Stimulated activated effector memory CD8-positive, alpha-beta T cell treated with anti-CD3 and anti-CD28 coated beads, Interleukin-12 subunit alpha, Interleukin-12 subunit beta, amount 100 ng/mL, for 72 hours (primary cell): ENCODE measurements at regions not wholly inside any gene's neighbourhood (a gene's known extent, or its start where the extent isn't known, plus 50 kb on each side); places are given as distances from the start of the nearest gene placed in this dataset.
"Not testable (repeated sequence)": the region's sequence is repeated elsewhere in the genome, so short reads cannot be mapped to it uniquely, and the experiment has no call there.

Source experiments
- ATAC-seq: fragments of 150-1000 bp; cut with Tn5 transposase; 2 replicates; pipeline ENCODE4 v1.10.0; 2021
- DNase-seq, 2 donors: peaks; one replicate each; pipeline ENCODE4 v3.0.0; 2021 to 2022; ENCODE audit warnings: low spot score in 2 of 2
- H3K27ac Mint-ChIP-seq: one replicate; pipeline ENCODE4 v1.8.0; 2022; ENCODE audit warnings: mild to moderate bottlenecking, mixed read lengths
- H3K36me3 Mint-ChIP-seq: one replicate; pipeline ENCODE4 v1.8.0; 2022; ENCODE audit warnings: mild to moderate bottlenecking, mixed read lengths
- H3K4me1 Mint-ChIP-seq: one replicate; pipeline ENCODE4 v1.8.0; 2022; ENCODE audit warnings: mixed read lengths
- H3K4me3 Mint-ChIP-seq: one replicate; pipeline ENCODE4 v1.8.0; 2022; ENCODE audit warnings: mild to moderate bottlenecking, mixed read lengths
- H3K9me3 Mint-ChIP-seq: one replicate; pipeline ENCODE4 v1.8.0; 2022; ENCODE audit warnings: mixed read lengths

DNA sequence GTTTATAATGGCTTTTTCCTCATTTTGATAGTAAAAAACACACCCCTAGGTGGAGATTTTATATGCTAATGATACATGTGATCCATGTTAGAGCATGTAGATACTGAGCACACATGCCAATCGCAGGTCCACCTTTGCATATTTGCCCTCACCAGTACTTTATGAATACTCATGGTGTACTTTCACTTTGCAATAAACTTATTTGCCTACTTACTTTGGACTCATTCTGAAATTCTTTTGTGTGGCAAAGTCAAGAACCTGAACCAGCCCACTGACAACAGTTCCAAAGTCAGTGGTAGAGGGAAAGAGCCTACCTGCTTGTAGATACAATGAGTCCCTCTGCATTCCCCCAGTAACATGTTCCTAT is 58.5 kb upstream of the DHRS4 start:
- no peak for ATAC-seq
- Mint-ChIP-seq H3K4me3 (no peak overlapping the region), H3K4me1 (peaks cover 4% of the 10 kb centered on the region), H3K36me3 (no peaks in the 10 kb centered on the region), H3K9me3 (no peaks in the 10 kb centered on the region), H3K27ac (no peak overlapping the region)
- no peak for DNase-seq

DNA sequence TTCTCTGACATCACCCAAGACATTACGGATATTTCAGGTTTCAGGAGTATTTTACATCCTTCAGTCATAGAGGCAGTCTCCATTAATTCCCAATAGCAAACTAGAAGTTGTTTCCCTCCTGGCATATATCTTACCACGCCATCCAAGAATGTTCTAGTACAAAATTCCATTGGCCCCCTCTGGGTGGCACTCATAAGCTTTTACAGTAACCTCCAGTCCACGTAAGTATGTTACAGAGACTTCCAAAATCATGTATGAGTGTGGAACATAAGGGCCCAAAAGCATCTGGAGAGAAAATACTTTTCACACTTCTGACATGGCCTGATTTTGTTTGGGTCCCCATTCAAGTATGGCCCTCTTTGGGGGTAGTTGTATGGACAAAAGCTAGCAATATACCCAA is 58.1 kb upstream of the DHRS4 start:
- no peaks in the 10 kb centered on the region for H3K9me3 Mint-ChIP-seq
- H3K27ac Mint-ChIP-seq, result no peak overlapping the region
- no peaks in the 10 kb centered on the region for H3K36me3 Mint-ChIP-seq
- no peak overlapping the region for H3K4me3 Mint-ChIP-seq
- peaks cover 4% of the 10 kb centered on the region for H3K4me1 Mint-ChIP-seq
- ATAC-seq, result no peak
- DNase-seq, result no peak

GRCh38 chr14:23896609-23897153 is 56.9 kb upstream of the DHRS4 start:
- Mint-ChIP-seq H3K4me1 (peaks cover 4% of the 10 kb centered on the region), H3K4me3 (no peak overlapping the region), H3K36me3 (no peaks in the 10 kb centered on the region), H3K9me3 (no peaks in the 10 kb centered on the region), H3K27ac (no peak overlapping the region)
- ATAC-seq, result no peak
- no peak for DNase-seq

DNA sequence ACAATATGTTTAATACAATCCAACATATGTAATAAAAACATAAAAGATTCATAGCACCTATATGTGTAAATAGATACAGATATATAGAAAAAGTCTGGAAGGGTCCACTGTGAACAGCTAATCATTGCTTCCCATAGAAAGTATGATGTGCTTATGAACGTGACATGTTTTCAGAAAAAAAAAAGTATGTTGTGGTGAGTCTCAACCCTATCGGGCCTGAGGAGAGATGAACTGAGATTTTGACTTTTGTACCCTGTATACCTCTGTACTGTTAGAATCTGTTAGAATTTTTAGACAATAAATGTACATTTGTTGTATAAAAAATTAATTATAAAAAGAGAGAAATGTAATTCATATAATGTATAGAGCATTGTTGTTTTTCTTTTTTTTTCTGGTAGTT is 56.3 kb upstream of the DHRS4 start:
- ATAC-seq, DNase-seq, H3K4me3 Mint-ChIP-seq, H3K36me3 Mint-ChIP-seq, H3K9me3 Mint-ChIP-seq, H3K27ac Mint-ChIP-seq, H3K4me1 Mint-ChIP-seq: not testable (repeated sequence)

GRCh38 chr14:23898359-23898758 is 55.2 kb upstream of the DHRS4 start:
- not testable (repeated sequence) for H3K4me1 Mint-ChIP-seq, H3K9me3 Mint-ChIP-seq, DNase-seq, H3K27ac Mint-ChIP-seq, H3K36me3 Mint-ChIP-seq, ATAC-seq, H3K4me3 Mint-ChIP-seq

- Mint-ChIP-seq H3K4me1 (no peaks in the 10 kb centered on the region), H3K9me3 (no peaks in the 10 kb centered on the region), H3K27ac (no peak overlapping the region), H3K36me3 (no peaks in the 10 kb centered on the region), H3K4me3 (no peak overlapping the region)
- no peak for DNase-seq
- ATAC-seq, result no peak
These were observed 53.8 kb upstream of the DHRS4 start for GRCh38 chr14:23899788-23900187.

DNA sequence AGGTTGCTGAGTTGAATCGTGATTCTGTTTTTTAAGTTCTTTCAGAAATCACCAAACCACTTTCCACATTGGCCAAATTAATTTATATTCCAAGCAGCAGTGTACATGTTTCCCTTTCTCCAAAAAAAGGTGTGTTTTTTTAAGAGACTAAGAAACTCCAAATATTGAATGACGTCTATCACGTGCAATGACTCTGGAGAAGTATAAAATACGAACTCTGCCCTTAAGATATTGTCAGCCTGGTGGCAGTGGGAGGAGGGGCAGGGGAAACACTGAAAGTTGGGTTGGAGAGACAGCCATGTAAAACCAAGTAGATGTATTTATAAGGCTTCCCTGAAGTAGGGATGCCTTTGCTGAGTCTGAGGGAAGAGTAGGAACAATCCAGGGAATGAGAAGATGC is 50.1 kb upstream of the DHRS4 start:
- no peaks in the 10 kb centered on the region for H3K9me3 Mint-ChIP-seq
- H3K4me3 Mint-ChIP-seq, result no peak overlapping the region
- H3K4me1 Mint-ChIP-seq, result peaks cover 6% of the 10 kb centered on the region
- ATAC-seq (no peak), DNase-seq (no peak)
- no peak overlapping the region for H3K27ac Mint-ChIP-seq
- no peaks in the 10 kb centered on the region for H3K36me3 Mint-ChIP-seq
